Ovary (tissue), 3 donors: ENCODE measurements at regions not wholly inside any gene's neighbourhood (a gene's known extent, or its start where the extent isn't known, plus 50 kb on each side); places are given as distances from the start of the nearest gene placed in this dataset.

Experiments used
- CTCF ChIP-seq, 3 donors: fragments of 450-650 bp in 2 of 3; fragments of 200-600 bp in 1 of 3; IDR thresholded peaks; one replicate each; pipeline versions ENCODE4 v1.5.1 to v1.8.0; 2016 to 2022; ENCODE audit warnings: antibody characterized with exemption in 3 of 3, mild to moderate bottlenecking in 1 of 3
- EP300 ChIP-seq: sonication (generic); formaldehyde crosslinking; IDR thresholded peaks from one replicate; pipeline ENCODE4 v1.6.1; 2017; ENCODE audit warnings: antibody characterized with exemption
- donor health status: DM: no; HTN: no; CAD: no.

- TF ChIP-seq CTCF (IDR thresholded peaks at IDR 0.05) (no peak), EP300 (no peak)
Observed at GRCh38 chr11:120020981-120021380, 116.9 kb downstream of the TRIM29 start.
